Motor neuron (in vitro differentiated cells): ENCODE measurements at regions not wholly inside any gene's neighbourhood (a gene's known extent, or its start where the extent isn't known, plus 50 kb on each side); places are given as distances from the start of the nearest gene placed in this dataset.

Source experiments
- ATAC-seq, 8 experiments: fragments of 200-7000 bp; cut with Tn5 transposase; replicated peaks in 6 of 8; 2 replicates each; pipeline ENCODE4 v1.8.0; 2021; ENCODE audit warnings: mild to moderate bottlenecking in 8 of 8, moderate library complexity in 8 of 8
- H3K27ac ChIP-seq, 2 donors: fragments of 250-450 bp; sonication (Bioruptor Pico); 2 replicates each; pipeline ENCODE4 v1.9.0; 2021; ENCODE audit warnings: antibody characterized with exemption in 2 of 2, mild to moderate bottlenecking in 2 of 2, moderate library complexity in 1 of 2
- H3K4me1 ChIP-seq, 2 donors: fragments of 250-450 bp; sonication (Bioruptor Pico); replicated peaks in 1 of 2; 2 replicates each; pipeline ENCODE4 v1.6.1; 2021; ENCODE audit warnings: antibody characterized with exemption in 2 of 2, mild to moderate bottlenecking in 2 of 2, moderate library complexity in 1 of 2
- H3K4me3 ChIP-seq, 5 donors: fragments of 250-450 bp; sonication (Bioruptor Pico); 2 replicates each; pipeline ENCODE4 v1.9.0; 2021; ENCODE audit warnings: antibody characterized with exemption in 5 of 5, mild to moderate bottlenecking in 5 of 5, moderate library complexity in 4 of 5
- WGBS, 10 experiments: fragments of 450-650 bp; shearing (Covaris generic); methylation state at CpG; one replicate each; pipeline ENCODE4 v1.0.0; 2022; 5-methylcytosine and 5-hydroxymethylcytosine counted together
- in situ Hi-C, 9 experiments: fragments of 400-800 bp; cut with MboI; loops; one replicate each; pipeline ENCODE4 v1.15.0; 2021; ENCODE audit warnings: low sequenced_read_pairs in 9 of 9, low pct_unique_long_range_greater_than_20kb in 2 of 9; ENCODE audit not compliant: unreplicated experiment in 9 of 9

DNA sequence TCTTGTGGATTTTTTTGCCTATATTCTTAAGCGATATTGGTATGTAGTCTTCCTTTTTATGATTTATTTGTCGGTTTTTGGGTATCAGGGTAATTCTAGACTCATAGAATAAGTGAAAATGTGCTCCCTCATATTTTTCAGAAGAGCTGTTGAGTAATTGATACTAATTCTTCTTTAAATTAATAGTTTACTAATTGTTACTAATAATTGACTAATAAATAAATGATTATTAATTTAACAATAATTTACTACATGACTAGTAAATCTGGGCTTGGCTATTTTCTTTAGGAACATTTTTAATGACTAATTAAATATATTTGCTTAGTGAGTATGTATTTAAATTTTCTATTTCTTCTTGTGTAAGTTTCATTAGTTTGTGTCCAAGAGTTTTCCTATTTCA lies 325.0 kb downstream of the ADCYAP1 start:
- ATAC-seq = no peak
- 0 to 100% (median 75%) methylated on average over 2 of the region's 2 CpGs; no CpG with 5 or more reads in 1 of the 10 experiments for WGBS, 10 experiments
- Histone ChIP-seq H3K27ac (no peak overlapping the region), H3K4me3 (no peak overlapping the region), H3K4me1 (no peaks in the 10 kb centered on the region)
- in situ Hi-C loops = no loop called here

DNA sequence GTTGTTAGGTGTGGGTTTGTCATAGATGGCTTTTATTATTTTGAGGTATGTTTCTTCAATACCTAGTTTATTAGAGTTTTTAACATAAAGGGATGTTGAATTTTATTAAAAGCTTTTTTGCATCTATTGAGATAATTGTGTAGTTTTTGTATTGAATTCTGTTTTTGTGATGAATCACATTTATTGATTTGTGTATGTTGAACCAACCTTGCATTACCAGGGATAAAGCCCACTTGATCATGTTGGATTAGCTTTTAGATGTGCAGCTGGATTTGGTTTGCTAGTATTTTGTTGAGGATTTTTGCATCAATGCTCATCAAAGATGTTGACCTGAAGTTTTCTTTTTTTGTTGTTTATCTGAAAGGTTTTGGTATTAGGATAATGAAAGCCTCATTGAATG lies 328.2 kb downstream of the ADCYAP1 start:
- in situ Hi-C loops = no loop called here
- Histone ChIP-seq H3K4me3 (no peak overlapping the region), H3K4me1 (no peaks in the 10 kb centered on the region), H3K27ac (no peak overlapping the region)
- no peak for ATAC-seq

DNA sequence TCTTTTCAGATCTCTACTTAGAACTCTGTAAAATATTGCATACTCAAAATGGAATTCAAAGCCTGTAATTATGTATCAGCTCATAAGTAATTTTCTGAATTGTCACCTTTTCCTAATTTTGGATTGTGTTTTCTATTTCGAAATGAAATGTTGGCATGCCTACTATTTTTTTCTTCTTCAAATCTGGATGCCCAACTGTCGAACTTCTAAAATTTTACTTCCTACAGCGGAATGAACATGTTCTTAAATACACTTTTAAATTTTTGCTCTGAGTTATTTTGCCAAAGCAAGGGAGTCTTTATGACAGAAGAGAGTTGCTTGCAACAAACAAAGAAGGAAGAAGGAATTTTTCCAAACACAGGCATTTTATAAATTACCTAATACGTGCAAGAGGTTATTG lies 336.0 kb downstream of the ADCYAP1 start:
- in situ Hi-C loops = no loop called here
- H3K27ac ChIP-seq = no peak overlapping the region
- WGBS, 10 experiments = 0 to 100% (median 80%) methylated on average over 1 to 4 of the region's 4 CpGs
- no peaks in the 10 kb centered on the region for H3K4me1 ChIP-seq
- no peak overlapping the region for H3K4me3 ChIP-seq
- ATAC-seq = no peak

DNA sequence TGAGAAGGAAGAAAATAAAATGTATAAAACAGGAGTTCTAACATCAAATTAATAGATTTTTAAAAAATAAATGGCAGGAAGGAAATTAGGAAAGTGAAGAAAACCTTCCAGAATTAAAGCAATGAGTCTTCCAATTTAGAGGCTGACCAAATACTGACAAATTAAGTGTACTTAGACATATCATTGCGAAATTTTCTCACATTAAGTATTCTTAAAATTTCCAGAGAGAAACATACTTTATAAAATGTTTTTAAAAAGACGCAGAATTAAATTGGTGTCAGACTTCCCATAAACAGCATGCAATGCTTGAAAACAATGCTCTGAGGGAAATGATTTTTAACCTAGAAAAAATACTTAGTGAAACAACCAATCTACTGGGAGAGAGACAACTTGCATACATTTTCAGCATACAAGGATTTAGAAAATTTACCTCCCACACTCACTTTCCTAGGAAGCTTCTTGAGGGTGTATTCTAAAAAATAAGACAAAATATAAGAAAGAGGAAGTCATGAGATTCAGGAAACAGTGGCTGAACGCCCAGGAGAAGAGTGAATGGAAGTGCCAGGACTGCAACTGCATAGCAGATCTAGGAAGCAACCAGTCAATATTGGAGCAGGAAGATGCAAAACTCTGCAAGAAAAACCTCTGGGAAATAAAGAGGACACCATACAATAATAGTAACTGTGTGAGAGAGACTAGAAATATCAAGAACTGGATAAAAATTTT lies 339.9 kb downstream of the ADCYAP1 start:
- ATAC-seq = no peak
- no peaks in the 10 kb centered on the region for H3K4me1 ChIP-seq
- in situ Hi-C loops = no loop called here
- no peak overlapping the region for H3K27ac ChIP-seq
- H3K4me3 ChIP-seq = no peak overlapping the region
- 0 to 100% (median 82%) methylated on average over 1 to 3 of the region's 3 CpGs for WGBS, 10 experiments

DNA sequence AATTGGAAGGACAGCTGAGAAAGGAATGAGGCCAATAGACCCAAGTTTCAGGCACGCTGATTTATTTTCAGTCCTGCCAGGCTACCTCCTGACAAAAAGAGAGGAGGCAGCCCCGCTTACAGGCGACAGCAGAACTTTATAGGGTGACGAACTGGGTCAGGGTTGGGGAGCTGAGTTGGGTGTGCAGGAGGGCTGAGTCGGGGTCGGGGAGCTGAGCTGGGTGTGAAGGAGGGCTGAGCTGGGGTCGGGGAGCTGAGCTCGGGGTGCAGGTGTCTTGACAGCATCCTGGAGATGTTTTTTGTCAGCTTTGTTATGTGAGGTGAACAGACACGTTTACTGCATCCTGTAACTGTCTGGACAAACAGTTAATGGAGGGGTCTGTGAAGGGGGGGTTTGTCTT lies 342.2 kb downstream of the ADCYAP1 start:
- in situ Hi-C loops = no loop called here
- Histone ChIP-seq H3K27ac (no peak overlapping the region), H3K4me3 (no peak overlapping the region), H3K4me1 (no peaks in the 10 kb centered on the region)
- no peak for ATAC-seq
- 0 to 100% (median 11%) methylated on average over 1 to 5 of the region's 9 CpGs; no CpG with 5 or more reads in 4 of the 10 experiments for WGBS, 10 experiments

DNA sequence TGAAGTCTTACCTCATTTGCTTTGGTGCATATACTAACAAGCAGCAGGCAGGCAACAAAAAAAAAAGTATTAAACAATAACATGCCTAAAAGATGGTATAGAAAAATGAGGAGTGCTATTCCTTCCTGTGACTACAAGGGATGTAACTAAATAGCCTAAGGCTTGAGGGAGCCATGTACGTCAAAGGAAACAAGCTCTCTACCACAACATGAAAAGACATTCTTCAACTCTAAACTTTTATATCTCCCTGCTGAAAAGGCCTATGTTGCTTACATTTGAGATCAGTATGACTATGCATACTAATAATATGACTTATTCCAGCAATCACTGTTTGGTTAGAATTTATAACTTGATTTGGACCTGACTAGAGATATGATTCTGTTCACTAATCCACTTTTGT lies 347.9 kb downstream of the ADCYAP1 start:
- no peak overlapping the region for H3K27ac ChIP-seq
- H3K4me1 ChIP-seq = peaks cover 0 to 10% of the 10 kb centered on the region in 2 donors
- H3K4me3 ChIP-seq = no peak overlapping the region
- WGBS, 10 experiments = 9 to 100% (median 56%) methylated on average over 1 of the region's 1 CpG; no CpG with 5 or more reads in 2 of the 10 experiments
- no peak for ATAC-seq
- in situ Hi-C loops = loop anchor here in 1 of 9 experiments (25.0 kb wide), 1 partner anchor 110 kb away; no protein-coding TSS in a partner anchor

DNA sequence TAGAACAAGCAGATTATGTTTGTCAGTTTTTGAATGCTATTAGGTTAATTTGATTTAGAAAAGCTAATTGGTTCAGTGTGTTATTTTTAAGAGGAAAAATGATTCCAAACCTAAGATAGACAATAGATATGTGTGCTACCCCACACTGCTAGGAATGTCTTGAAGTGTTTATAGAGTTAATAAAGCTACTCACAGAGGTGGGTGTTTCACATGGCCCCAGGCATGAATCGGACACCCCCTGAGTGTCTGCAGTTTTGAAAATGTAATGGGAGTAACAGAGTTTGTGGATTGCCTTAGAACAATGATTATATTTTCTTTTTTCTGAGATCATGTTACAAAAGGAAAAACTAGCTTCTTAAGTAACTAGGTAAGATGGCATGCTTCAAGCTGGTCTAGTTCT lies 348.3 kb downstream of the ADCYAP1 start:
- H3K27ac ChIP-seq = no peak overlapping the region

DNA sequence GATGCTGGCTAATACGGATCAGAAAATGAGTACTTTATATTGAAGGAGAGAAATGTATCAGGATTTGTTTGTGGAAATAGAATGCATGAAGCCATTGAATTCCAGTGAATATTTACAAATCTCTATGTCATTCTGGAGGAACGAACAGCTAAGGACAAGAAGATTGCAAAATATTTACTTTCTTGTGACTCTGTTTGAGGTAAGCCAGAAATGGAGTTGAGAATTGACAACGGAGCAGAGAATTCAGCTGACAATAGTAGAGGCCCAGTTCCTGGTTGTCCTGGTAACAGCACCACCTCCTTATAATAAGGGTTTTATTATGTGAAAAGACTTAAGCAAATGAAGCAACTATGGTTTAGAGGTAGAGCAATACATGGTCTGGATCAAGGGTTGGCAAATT lies 349.2 kb downstream of the ADCYAP1 start:
- 0 to 57% (median 20%) methylated on average over 1 to 3 of the region's 3 CpGs; no CpG with 5 or more reads in 1 of the 10 experiments for WGBS, 10 experiments

More for the DNA sequence above, 348.3 kb downstream of the ADCYAP1 start:
- WGBS, 10 experiments = 0 to 100% (median 86%) methylated on average over 1 of the region's 1 CpG; no CpG with 5 or more reads in 4 of the 10 experiments
- peak in 1 of 8 experiments; percentile 30 for ATAC-seq
- H3K4me1 ChIP-seq = peaks cover 0 to 10% of the 10 kb centered on the region in 2 donors
- H3K4me3 ChIP-seq = no peak overlapping the region
- in situ Hi-C loops = loop anchor here in 1 of 9 experiments (25.0 kb wide), 1 partner anchor 109 kb away; no protein-coding TSS in a partner anchor

DNA sequence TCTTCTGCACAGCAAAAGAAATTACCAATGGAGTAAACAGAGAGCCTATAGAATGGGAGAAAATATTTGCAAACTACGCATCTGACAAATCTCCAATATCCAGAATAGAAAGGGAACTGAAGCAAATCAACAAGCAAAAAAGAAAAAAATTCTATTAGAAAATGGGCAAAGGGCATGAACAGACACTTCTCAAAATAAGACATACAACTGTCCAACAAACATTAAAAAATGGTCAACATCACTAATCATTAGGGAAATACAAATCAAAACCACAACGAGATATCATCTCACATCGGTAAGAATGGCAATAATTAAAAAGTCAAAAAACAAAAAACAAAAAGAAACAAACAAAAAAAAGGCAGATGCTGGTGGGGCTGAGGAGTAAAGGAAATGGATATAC lies 356.4 kb downstream of the ADCYAP1 start:
- WGBS, 10 experiments = 20 to 100% (median 92%) methylated on average over 2 to 3 of the region's 3 CpGs
- no peak for ATAC-seq
- in situ Hi-C loops = loop anchor here in 1 of 9 experiments (25.0 kb wide), 1 partner anchor 101 kb away; no protein-coding TSS in a partner anchor
- Histone ChIP-seq H3K27ac (no peak overlapping the region), H3K4me3 (no peak overlapping the region), H3K4me1 (no peaks in the 10 kb centered on the region)

More for the DNA sequence above, 349.2 kb downstream of the ADCYAP1 start:
- H3K27ac ChIP-seq = no peak overlapping the region
- peak in 1 of 8 experiments; percentile 91 for ATAC-seq
- no peak overlapping the region for H3K4me3 ChIP-seq
- H3K4me1 ChIP-seq = peaks cover 0 to 10% of the 10 kb centered on the region in 2 donors
- in situ Hi-C loops = loop anchor here in 1 of 9 experiments (25.0 kb wide), 1 partner anchor 108 kb away; no protein-coding TSS in a partner anchor

DNA sequence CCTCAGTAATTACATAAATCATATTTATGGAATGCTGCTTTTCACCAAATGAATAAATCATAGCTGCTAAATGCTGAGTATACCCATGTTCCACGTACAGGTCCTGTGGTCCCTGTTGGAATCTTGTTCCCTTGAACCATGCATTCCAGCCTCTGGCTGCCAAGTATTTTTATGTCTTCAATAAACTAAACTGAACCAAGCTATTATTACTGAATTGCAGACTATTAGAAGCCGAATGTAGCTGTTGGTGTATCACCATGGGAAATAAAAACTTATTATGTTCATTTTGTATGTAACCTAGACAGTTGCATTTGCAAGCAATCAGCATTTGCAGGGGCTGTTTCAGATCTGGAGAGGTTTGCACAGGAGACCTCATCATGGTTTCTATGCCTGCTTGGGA lies 362.4 kb downstream of the ADCYAP1 start:
- 0 to 92% (median 43%) methylated on average over 1 to 2 of the region's 2 CpGs for WGBS, 10 experiments
- Histone ChIP-seq H3K27ac (no peak overlapping the region), H3K4me3 (no peak overlapping the region), H3K4me1 (no peaks in the 10 kb centered on the region)
- no peak for ATAC-seq
- in situ Hi-C loops = loop anchor here in 1 of 9 experiments (25.0 kb wide), 1 partner anchor 95 kb away; no protein-coding TSS in a partner anchor

DNA sequence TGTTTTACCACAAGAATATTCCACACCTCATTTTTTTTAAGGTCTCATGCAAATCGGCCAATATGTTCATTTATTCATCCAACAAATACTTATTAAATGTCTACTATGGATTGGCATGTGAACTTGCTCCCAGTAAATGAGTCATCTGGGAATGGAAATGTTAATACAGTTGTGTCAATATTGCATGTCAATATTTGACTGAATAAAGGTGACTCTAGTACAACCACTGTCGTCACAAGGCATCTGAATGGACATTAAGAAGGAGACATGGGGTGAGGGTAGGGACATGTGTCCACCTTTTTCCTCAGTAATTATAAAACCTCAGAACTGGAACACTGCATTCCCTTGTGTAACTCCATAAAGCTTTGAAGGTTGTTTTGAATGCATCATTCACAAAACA lies 365.4 kb downstream of the ADCYAP1 start:
- ATAC-seq = peak in 2 of 8 experiments; percentile 33 to 55
- in situ Hi-C loops = loop anchor here in 1 of 9 experiments (25.0 kb wide), 1 partner anchor 92 kb away; no protein-coding TSS in a partner anchor
- WGBS, 10 experiments = 0 to 100% (median 75%) methylated on average over 1 to 2 of the region's 2 CpGs; no CpG with 5 or more reads in 1 of the 10 experiments
- Histone ChIP-seq H3K4me1 (no peaks in the 10 kb centered on the region), H3K4me3 (no peak overlapping the region), H3K27ac (no peak overlapping the region)

DNA sequence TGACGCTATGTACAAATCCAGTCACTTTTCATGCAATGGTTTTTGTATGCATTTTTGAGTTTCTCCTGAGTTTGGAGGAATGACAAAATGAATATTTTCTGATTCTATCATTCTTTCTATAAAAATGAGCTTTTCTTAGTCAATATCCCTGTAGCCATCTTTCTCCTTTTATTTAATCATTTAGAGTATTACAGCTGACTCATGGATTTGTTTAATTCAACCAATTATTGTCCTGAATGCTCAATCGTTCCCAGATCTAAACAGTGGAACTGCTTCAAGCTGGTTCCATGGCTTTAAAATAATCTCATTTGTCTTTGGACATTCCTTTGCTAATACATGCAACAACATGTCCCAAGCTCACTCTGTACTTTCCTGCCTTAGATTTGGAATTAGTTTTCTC lies 368.8 kb downstream of the ADCYAP1 start:
- WGBS, 10 experiments = 0 to 91% (median 64%) methylated on average over 1 to 2 of the region's 2 CpGs
- H3K4me1 ChIP-seq = no peaks in the 10 kb centered on the region
- peak in 1 of 8 experiments; percentile 60 for ATAC-seq
- in situ Hi-C loops = loop anchor here in 1 of 9 experiments (25.0 kb wide), 1 partner anchor 89 kb away; no protein-coding TSS in a partner anchor
- no peak overlapping the region for H3K27ac ChIP-seq
- no peak overlapping the region for H3K4me3 ChIP-seq

DNA sequence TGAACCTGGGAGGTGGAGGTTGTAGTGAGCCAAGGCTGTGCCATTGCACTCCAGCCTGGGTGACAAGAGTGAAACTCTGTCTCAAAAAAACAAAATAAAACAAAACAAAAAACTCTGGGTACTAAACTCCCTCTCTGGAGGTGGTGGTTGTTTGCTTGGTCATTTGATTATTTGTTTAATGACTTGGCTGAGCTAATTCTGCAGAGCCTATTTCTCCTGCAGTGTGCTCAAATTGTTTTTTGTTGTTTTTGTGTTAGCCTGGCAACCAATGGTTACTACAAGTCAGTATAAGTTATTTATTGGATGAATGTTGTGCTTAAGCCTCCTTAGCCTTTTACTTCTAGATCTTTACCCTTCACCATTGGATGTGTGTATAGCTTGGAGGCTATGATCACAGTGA lies 387.5 kb downstream of the ADCYAP1 start:
- H3K4me1 ChIP-seq = no peaks in the 10 kb centered on the region
- in situ Hi-C loops = no loop called here
- no peak overlapping the region for H3K27ac ChIP-seq
- ATAC-seq = peak in 1 of 8 experiments; percentile 80
- no peak overlapping the region for H3K4me3 ChIP-seq
